Bronchial epithelial cell (primary cell): ENCODE measurements at regions not wholly inside any gene's neighbourhood (a gene's known extent, or its start where the extent isn't known, plus 50 kb on each side); places are given as distances from the start of the nearest gene placed in this dataset.

Experiments
- DNase-seq: peaks from one replicate; pipeline ENCODE4 v3.0.0-alpha.2; 2010; ENCODE audit warnings: low read depth
- FAIRE-seq: peaks from 2 replicates; lab custom pipeline; 2011; peaks lifted over from hg19 to GRCh38; lab: Jason Lieb, UNC
- H3K27me3 ChIP-seq: 2 replicates; pipeline ENCODE4 v1.5.1; 2011; ENCODE audit warnings: low read length; ENCODE audit not compliant: control insufficient read depth, insufficient read depth
- H3K36me3 ChIP-seq: 2 replicates; pipeline ENCODE4 v1.5.1; 2011; ENCODE audit warnings: low read length; ENCODE audit not compliant: control insufficient read depth, insufficient read depth
- H3K4me3 ChIP-seq: 2 replicates; pipeline ENCODE4 v1.5.1; 2011; ENCODE audit warnings: mild to moderate bottlenecking, low read depth, low read length, control low read depth
- TF ChIP-seq, protein P1 (sequence below): IDR thresholded peaks from 2 replicates; pipeline ENCODE4 v1.5.1; 2011; ENCODE audit warnings: mild to moderate bottlenecking, moderate library complexity, low read length, control low read depth, inconsistent platforms; ENCODE audit not compliant: insufficient read depth, severe bottlenecking

DNA sequence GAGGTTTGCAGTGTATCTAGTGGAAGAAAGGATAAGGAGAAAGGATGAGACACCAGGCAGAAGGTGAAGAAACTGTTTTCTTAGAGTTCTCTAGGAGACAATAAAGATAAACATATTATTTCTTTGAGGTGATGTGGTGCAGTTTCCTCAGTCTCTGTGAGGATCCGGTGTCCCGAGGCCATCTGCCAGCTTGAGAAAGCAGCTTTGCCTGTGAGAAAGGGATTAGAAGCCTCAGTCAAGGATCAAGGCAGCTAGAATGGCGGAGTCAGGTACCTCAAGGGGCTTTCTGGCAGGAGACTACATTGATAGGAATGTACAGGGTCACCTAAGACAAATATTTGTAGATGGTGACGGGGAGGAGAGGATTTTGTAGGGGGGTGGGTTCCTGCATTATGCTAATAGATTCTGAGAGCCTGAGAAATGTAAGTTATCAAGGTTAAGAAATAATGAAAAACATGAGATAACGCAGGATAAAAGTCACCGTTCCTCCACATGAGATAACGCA, 103.9 kb upstream of the MB21D2 start:
- no peak overlapping the region for H3K4me3 ChIP-seq
- H3K36me3 ChIP-seq = no peaks in the 10 kb centered on the region
- no peaks in the 10 kb centered on the region for H3K27me3 ChIP-seq
- TF ChIP-seq, protein P1, sequence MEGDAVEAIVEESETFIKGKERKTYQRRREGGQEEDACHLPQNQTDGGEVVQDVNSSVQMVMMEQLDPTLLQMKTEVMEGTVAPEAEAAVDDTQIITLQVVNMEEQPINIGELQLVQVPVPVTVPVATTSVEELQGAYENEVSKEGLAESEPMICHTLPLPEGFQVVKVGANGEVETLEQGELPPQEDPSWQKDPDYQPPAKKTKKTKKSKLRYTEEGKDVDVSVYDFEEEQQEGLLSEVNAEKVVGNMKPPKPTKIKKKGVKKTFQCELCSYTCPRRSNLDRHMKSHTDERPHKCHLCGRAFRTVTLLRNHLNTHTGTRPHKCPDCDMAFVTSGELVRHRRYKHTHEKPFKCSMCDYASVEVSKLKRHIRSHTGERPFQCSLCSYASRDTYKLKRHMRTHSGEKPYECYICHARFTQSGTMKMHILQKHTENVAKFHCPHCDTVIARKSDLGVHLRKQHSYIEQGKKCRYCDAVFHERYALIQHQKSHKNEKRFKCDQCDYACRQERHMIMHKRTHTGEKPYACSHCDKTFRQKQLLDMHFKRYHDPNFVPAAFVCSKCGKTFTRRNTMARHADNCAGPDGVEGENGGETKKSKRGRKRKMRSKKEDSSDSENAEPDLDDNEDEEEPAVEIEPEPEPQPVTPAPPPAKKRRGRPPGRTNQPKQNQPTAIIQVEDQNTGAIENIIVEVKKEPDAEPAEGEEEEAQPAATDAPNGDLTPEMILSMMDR = no peak
- no peak for FAIRE-seq
- no peak for DNase-seq

DNA sequence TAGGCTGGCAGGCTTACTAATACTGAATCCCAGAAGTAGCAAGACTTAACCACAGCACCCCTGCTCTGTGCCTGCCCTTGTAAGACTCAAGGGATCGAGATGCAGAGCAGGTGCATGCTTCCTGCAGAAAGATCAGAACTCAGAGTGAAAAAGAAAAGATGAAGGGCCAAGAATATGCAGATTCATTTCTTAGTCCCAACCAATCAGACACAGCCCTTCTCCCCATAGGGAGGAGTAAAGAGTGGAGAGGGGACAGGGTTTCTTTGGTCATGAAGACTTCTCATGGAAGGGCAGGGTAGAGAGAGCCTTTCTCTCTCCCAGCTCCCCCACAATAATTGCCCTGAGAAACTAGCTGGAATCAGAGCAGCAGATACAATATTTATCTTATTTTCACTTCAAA, 105.6 kb upstream of the MB21D2 start:
- FAIRE-seq (no peak), DNase-seq (no peak)
- no peak overlapping the region for H3K4me3 ChIP-seq

DNA sequence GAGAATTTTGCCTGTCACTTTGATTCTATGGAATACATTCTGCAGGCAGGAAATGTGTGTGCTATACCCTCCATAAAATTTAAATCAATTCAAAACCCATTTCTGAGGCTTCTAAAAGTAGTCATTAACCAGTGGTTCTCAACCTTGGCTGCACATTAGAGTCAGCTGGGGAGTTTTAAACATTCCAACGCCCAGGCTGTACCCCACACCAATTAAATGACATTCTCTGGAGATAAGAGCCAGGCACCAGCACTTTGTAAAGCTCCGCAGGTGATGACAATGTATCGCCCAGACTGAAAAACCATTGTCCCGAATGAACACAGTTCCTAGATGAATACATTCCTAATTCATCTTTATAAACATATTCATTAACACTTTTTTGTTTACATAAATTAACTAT, 110.6 kb upstream of the MB21D2 start:
- FAIRE-seq = no peak
- no peak for DNase-seq
- TF ChIP-seq, protein P1 = no peak
- no peaks in the 10 kb centered on the region for H3K36me3 ChIP-seq
- H3K27me3 ChIP-seq = no peaks in the 10 kb centered on the region
- no peak overlapping the region for H3K4me3 ChIP-seq

More for the DNA sequence above, 105.6 kb upstream of the MB21D2 start:
- Histone ChIP-seq H3K36me3 (no peaks in the 10 kb centered on the region), H3K27me3 (no peaks in the 10 kb centered on the region)
- TF ChIP-seq, protein P1 = no peak

DNA sequence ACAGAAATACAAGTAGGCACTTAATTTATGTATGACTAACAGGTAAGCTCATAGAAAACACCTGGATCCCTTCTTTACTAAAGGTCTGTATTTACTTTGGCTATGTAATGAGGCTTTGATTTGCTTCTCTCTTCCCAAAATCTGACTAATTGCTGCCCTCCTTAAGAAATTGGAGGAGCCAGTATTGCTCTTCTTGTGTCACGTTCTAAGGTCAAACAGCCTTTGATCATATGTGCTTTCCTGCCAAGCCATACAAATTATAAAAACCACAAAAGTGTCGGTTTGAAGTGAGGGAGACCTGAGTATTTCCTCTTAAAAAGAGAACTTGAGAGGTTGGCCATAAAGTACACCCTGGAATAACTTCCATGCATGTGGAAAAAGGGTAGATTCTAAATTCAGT, 112.1 kb upstream of the MB21D2 start:
- peak; percentile 38 for DNase-seq

DNA sequence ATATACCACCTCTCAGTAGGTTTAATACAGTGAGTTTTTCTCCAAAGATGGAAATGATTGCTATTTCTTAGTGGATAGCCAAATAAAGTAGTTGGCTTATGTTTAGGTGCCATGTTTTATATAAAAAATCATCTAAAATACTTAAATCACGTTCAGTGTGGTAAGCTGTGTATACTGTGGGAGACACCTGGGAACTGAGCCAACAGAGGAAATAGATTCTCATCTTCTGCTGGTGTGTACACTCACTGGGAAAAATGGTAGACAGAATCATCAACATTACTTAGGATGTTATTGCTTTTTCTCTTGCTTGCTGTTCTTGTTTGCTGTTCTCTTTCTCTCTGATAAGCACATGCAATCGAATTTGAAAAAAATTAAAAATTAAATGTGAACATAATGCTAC, 112.6 kb upstream of the MB21D2 start:
- DNase-seq (peak; percentile 29), FAIRE-seq (no peak)
- no peaks in the 10 kb centered on the region for H3K27me3 ChIP-seq
- H3K36me3 ChIP-seq = no peaks in the 10 kb centered on the region
- TF ChIP-seq, protein P1 = no peak
- no peak overlapping the region for H3K4me3 ChIP-seq

More for the DNA sequence above, 112.1 kb upstream of the MB21D2 start:
- TF ChIP-seq, protein P1 = no peak
- no peaks in the 10 kb centered on the region for H3K27me3 ChIP-seq
- no peak for FAIRE-seq
- no peaks in the 10 kb centered on the region for H3K36me3 ChIP-seq
- H3K4me3 ChIP-seq = no peak overlapping the region

DNA sequence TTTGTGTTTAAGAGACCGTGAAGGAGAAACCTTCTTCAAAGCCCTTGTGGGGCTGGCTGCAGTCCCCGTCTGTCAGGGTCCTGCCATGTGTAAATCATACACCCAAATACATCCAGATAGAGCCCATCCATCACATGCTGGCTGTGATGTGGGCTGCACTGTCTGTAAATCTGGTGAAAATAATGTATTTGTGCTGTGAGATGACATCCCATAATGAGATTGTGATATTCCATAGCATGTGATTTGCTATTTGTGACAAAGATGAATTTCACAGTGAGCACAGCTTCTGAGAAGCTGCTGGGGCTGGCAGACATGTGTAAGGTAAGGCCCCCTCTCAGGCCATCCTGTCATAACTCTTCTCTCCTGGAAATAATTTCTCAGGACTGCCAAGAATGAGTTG, 114.3 kb upstream of the MB21D2 start:
- TF ChIP-seq, protein P1 = no peak
- Histone ChIP-seq H3K27me3 (no peaks in the 10 kb centered on the region), H3K4me3 (no peak overlapping the region), H3K36me3 (no peaks in the 10 kb centered on the region)
- no peak for FAIRE-seq
- no peak for DNase-seq
